HG02571 (cell line): ENCODE measurements at regions not wholly inside any gene's neighbourhood (a gene's known extent, or its start where the extent isn't known, plus 50 kb on each side); places are given as distances from the start of the nearest gene placed in this dataset.

Source experiments
- ATAC-seq: cut with Tn5 transposase; IDR thresholded peaks from one replicate; pipeline ENCODE4 v1.9.1; 2021; ENCODE audit warnings: mild to moderate bottlenecking, moderate library complexity; ENCODE audit not compliant: unreplicated experiment

DNA sequence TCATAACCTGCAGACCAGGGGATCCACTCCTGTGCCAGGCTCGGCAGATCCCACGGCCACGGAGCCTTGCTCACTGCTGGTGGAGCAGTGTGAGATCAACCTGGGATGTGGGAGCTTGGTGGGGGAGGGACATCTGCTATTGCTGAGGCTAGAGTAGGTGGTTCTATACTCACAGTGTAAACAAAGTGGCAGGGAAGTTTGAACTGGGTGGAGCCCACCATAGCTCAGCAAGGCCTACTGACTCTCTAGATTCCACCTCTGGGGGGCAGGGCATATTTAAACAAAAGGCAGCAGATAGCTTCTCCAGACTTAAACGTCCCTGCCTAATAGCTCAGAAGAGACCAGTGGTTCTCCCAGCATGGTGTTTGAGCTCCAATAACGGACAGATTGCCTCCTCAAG is 54.7 kb upstream of the EPHA5 start:
- no peak for ATAC-seq
